ENCODE measurements at regions not wholly inside any gene's neighbourhood (a gene's known extent, or its start where the extent isn't known, plus 50 kb on each side); places are given as distances from the start of the nearest gene placed in this dataset.
"Not testable (repeated sequence)": the region's sequence is repeated elsewhere in the genome, so short reads cannot be mapped to it uniquely, and the experiment has no call there.

GRCh38 chr2:131584380-131584779 is 56.7 kb downstream of the CCDC74A start:
- DNase-seq (ENCODE audit: low read depth): no peak
- H3K4me3 ChIP-seq (ENCODE audit: low read depth, low read length): no peak overlapping the region
- no peak for FAIRE-seq
- no peak for TF ChIP-seq CTCF (IDR thresholded peaks at IDR 0.05; ENCODE audit: insufficient read depth, low read length, severe bottlenecking)
- no peaks in the 10 kb centered on the region for H3K36me3 ChIP-seq (ENCODE audit: control insufficient read depth, insufficient read depth, low read length)
- H3K27me3 ChIP-seq (ENCODE audit: control insufficient read depth, insufficient read depth, low read length): no peaks in the 10 kb centered on the region

- H3K27me3 ChIP-seq (ENCODE audit: control insufficient read depth, insufficient read depth, low read length): no peaks in the 10 kb centered on the region
Measured at GRCh38 chr2:131584940-131585339, 57.3 kb downstream of the CCDC74A start.

GRCh38 chr2:131588152-131588873 is 60.6 kb downstream of the CCDC74A start:
- H3K36me3 ChIP-seq (ENCODE audit: control insufficient read depth, insufficient read depth, low read length): no peaks in the 10 kb centered on the region
- DNase-seq (ENCODE audit: low read depth) (no peak), FAIRE-seq (no peak)
- no peak overlapping the region for H3K4me3 ChIP-seq (ENCODE audit: low read depth, low read length)
- no peak for TF ChIP-seq CTCF (IDR thresholded peaks at IDR 0.05; ENCODE audit: insufficient read depth, low read length, severe bottlenecking)
- no peaks in the 10 kb centered on the region for H3K27me3 ChIP-seq (ENCODE audit: control insufficient read depth, insufficient read depth, low read length)

More at GRCh38 chr2:131584940-131585339, 57.3 kb downstream of the CCDC74A start:
- TF ChIP-seq CTCF (IDR thresholded peaks at IDR 0.05; ENCODE audit: insufficient read depth, low read length, severe bottlenecking): no peak
- Histone ChIP-seq H3K4me3 (ENCODE audit: low read depth, low read length) (no peak overlapping the region), H3K36me3 (ENCODE audit: control insufficient read depth, insufficient read depth, low read length) (no peaks in the 10 kb centered on the region)
- DNase-seq (ENCODE audit: low read depth) (no peak), FAIRE-seq (no peak)

- H3K27me3 ChIP-seq (ENCODE audit: control insufficient read depth, insufficient read depth, low read length); DNase-seq (ENCODE audit: low read depth); H3K4me3 ChIP-seq (ENCODE audit: low read depth, low read length); FAIRE-seq; H3K36me3 ChIP-seq (ENCODE audit: control insufficient read depth, insufficient read depth, low read length): not testable (repeated sequence)
Measured at GRCh38 chr2:131589126-131589525, 61.4 kb downstream of the CCDC74A start.

- TF ChIP-seq CTCF (IDR thresholded peaks at IDR 0.05; ENCODE audit: insufficient read depth, low read length, severe bottlenecking): no peak
- no peaks in the 10 kb centered on the region for H3K27me3 ChIP-seq (ENCODE audit: control insufficient read depth, insufficient read depth, low read length)
- no peak for FAIRE-seq
- DNase-seq (ENCODE audit: low read depth): no peak
- H3K4me3 ChIP-seq (ENCODE audit: low read depth, low read length): no peak overlapping the region
- no peaks in the 10 kb centered on the region for H3K36me3 ChIP-seq (ENCODE audit: control insufficient read depth, insufficient read depth, low read length)
Measured at GRCh38 chr2:131590366-131590765, 62.7 kb downstream of the CCDC74A start.

- DNase-seq (ENCODE audit: low read depth) (no peak), FAIRE-seq (no peak)
- Histone ChIP-seq H3K36me3 (ENCODE audit: control insufficient read depth, insufficient read depth, low read length) (no peaks in the 10 kb centered on the region), H3K4me3 (ENCODE audit: low read depth, low read length) (no peak overlapping the region), H3K27me3 (ENCODE audit: control insufficient read depth, insufficient read depth, low read length) (no peaks in the 10 kb centered on the region)
- TF ChIP-seq CTCF (IDR thresholded peaks at IDR 0.05; ENCODE audit: insufficient read depth, low read length, severe bottlenecking): no peak
Measured at GRCh38 chr2:131590896-131591295, 63.2 kb downstream of the CCDC74A start.

- not testable (repeated sequence) for FAIRE-seq; H3K4me3 ChIP-seq (ENCODE audit: low read depth, low read length); H3K36me3 ChIP-seq (ENCODE audit: control insufficient read depth, insufficient read depth, low read length); H3K27me3 ChIP-seq (ENCODE audit: control insufficient read depth, insufficient read depth, low read length); DNase-seq (ENCODE audit: low read depth)
Measured at GRCh38 chr2:131596561-131596960, 68.9 kb downstream of the CCDC74A start.

- H3K36me3 ChIP-seq (ENCODE audit: control insufficient read depth, insufficient read depth, low read length); DNase-seq (ENCODE audit: low read depth); H3K4me3 ChIP-seq (ENCODE audit: low read depth, low read length); FAIRE-seq; H3K27me3 ChIP-seq (ENCODE audit: control insufficient read depth, insufficient read depth, low read length): not testable (repeated sequence)
Measured at GRCh38 chr2:131602444-131602843, 74.8 kb downstream of the CCDC74A start.

- FAIRE-seq; H3K36me3 ChIP-seq (ENCODE audit: control insufficient read depth, insufficient read depth, low read length); H3K4me3 ChIP-seq (ENCODE audit: low read depth, low read length); H3K27me3 ChIP-seq (ENCODE audit: control insufficient read depth, insufficient read depth, low read length); DNase-seq (ENCODE audit: low read depth): not testable (repeated sequence)
Measured at GRCh38 chr2:131604652-131605051, 77.0 kb downstream of the CCDC74A start.

Measured in bronchial epithelial cell (primary cell).